ENCODE measurements at regions not wholly inside any gene's neighbourhood (a gene's known extent, or its start where the extent isn't known, plus 50 kb on each side); places are given as distances from the start of the nearest gene placed in this dataset.
"Not testable (repeated sequence)": the region's sequence is repeated elsewhere in the genome, so short reads cannot be mapped to it uniquely, and the experiment has no call there.

DNA sequence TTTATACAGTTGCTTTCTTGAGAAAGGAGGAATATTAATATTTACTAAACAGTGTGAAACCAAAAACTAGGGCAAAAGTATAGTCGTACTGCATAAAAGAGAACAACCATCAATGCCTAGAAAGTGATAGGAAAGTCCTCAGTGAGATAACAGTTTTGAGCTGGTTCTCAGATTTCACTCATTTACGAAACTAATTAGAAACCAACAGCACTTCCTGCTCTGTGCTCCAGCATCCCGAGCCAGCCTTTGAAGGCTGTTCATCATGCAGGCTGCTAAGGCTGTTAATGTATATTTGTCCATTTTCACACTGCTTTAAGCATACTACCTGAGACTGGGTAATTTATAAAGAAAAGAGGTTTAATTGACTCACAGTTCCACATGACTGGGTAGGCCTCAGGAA is 2039.9 kb downstream of the EFNA5 start:
- 34 to 63% (median 55%) methylated on average over 3 of the region's 3 CpGs for WGBS, 5 donors
- H3K9me3 ChIP-seq: no peaks in the 10 kb centered on the region
- no peak overlapping the region for H3K27ac ChIP-seq
- H3K27me3 ChIP-seq: no peaks in the 10 kb centered on the region
- intact Hi-C loops (cut with DNase I; ENCODE audit: low total_unique reads): no loop called here
- H3K4me3 ChIP-seq: no peak overlapping the region
- DNase-seq: no peak
- no peaks in the 10 kb centered on the region for H3K36me3 ChIP-seq
- no peaks in the 10 kb centered on the region for H3K4me1 ChIP-seq
- TF ChIP-seq CTCF (IDR thresholded peaks at IDR 0.05) (no peak), POLR2A (IDR thresholded peaks at IDR 0.05) (no peak), EP300 (IDR thresholded peaks at IDR 0.05) (no peak), POLR2AphosphoS5 (IDR thresholded peaks at IDR 0.05) (no peak)

DNA sequence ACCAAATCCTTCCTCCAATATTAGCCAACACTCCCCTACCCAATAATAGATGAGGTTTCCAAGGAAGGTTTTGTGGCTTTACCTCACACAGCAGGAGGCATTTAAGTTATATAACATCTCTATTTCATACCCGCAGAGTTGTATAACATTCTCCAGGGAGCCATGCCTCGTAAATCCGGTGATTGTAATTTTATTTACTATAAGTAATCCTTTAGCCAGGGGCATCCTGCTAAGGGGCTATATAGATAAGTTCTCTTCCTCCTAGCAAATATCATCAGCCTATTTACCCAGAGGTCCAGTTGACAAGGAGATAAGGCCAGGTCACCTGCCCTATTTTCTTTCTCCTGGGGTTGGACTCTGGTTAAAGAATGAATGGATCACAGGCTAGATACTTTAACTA is 2051.0 kb downstream of the EFNA5 start:
- Histone ChIP-seq H3K36me3 (no peaks in the 10 kb centered on the region), H3K9me3 (no peaks in the 10 kb centered on the region), H3K4me1 (no peaks in the 10 kb centered on the region), H3K4me3 (no peak overlapping the region), H3K27me3 (no peaks in the 10 kb centered on the region), H3K27ac (no peak overlapping the region)
- no peak for TF ChIP-seq EP300 (IDR thresholded peaks at IDR 0.05)
- TF ChIP-seq CTCF (IDR thresholded peaks at IDR 0.05): no peak
- DNase-seq: no peak
- intact Hi-C loops (cut with DNase I; ENCODE audit: low total_unique reads): no loop called here
- 42 to 68% (median 43%) methylated on average over 3 of the region's 3 CpGs for WGBS, 5 donors

- no peak overlapping the region for H3K4me3 ChIP-seq
- WGBS, 5 donors: 30 to 41% (median 33%) methylated on average over 2 of the region's 2 CpGs
Measured at GRCh38 chr5:105617436-105618215, 2053.1 kb downstream of the EFNA5 start.

GRCh38 chr5:105616599-105616998 is 2054.0 kb upstream of the NUDT12 start:
- H3K4me3 ChIP-seq: no peak overlapping the region
- WGBS, 5 donors: 26 to 39% (median 35%) methylated on average over 2 of the region's 2 CpGs

More at GRCh38 chr5:105617436-105618215, 2053.1 kb downstream of the EFNA5 start:
- no peaks in the 10 kb centered on the region for H3K36me3 ChIP-seq
- no peaks in the 10 kb centered on the region for H3K4me1 ChIP-seq
- H3K9me3 ChIP-seq: no peaks in the 10 kb centered on the region
- no peak overlapping the region for H3K27ac ChIP-seq
- no peaks in the 10 kb centered on the region for H3K27me3 ChIP-seq
- DNase-seq: peak in 1 of 2 donors; percentile 20
- TF ChIP-seq CTCF (IDR thresholded peaks at IDR 0.05): no peak
- TF ChIP-seq POLR2A (IDR thresholded peaks at IDR 0.05): no peak
- TF ChIP-seq EP300 (IDR thresholded peaks at IDR 0.05): no peak
- TF ChIP-seq POLR2AphosphoS5 (IDR thresholded peaks at IDR 0.05): no peak
- intact Hi-C loops (cut with DNase I; ENCODE audit: low total_unique reads): no loop called here

DNA sequence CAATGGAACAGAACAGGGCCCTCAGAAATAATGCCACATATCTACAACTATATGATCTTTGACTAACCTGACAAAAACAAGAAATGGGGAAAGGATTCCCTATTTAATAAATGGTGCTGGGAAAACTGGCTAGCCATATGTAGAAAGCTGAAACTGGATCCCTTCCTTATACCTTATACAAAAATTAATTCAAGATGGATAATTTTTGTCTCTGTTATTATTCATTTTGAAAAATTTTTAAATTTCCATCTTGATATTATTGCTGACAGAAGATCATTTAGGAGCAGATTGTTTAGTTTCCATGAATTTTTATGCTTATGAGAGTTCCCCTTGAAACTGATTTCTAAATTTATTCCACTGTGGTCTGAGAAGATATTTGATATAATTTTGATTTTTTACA is 2039.8 kb upstream of the NUDT12 start:
- H3K27ac ChIP-seq; H3K27me3 ChIP-seq; DNase-seq; H3K36me3 ChIP-seq; H3K4me1 ChIP-seq; intact Hi-C loops (cut with DNase I; ENCODE audit: low total_unique reads); H3K4me3 ChIP-seq: not testable (repeated sequence)
- peaks cover 3 to 25% (median 14%) of the 10 kb centered on the region in 4 donors for H3K9me3 ChIP-seq

More at GRCh38 chr5:105616599-105616998, 2054.0 kb upstream of the NUDT12 start:
- H3K27me3 ChIP-seq: no peaks in the 10 kb centered on the region
- no peak for TF ChIP-seq CTCF (IDR thresholded peaks at IDR 0.05)
- TF ChIP-seq POLR2A (IDR thresholded peaks at IDR 0.05): no peak
- TF ChIP-seq EP300 (IDR thresholded peaks at IDR 0.05): no peak
- TF ChIP-seq POLR2AphosphoS5 (IDR thresholded peaks at IDR 0.05): no peak
- H3K36me3 ChIP-seq: no peaks in the 10 kb centered on the region
- intact Hi-C loops (cut with DNase I; ENCODE audit: low total_unique reads): no loop called here
- DNase-seq: no peak
- no peaks in the 10 kb centered on the region for H3K4me1 ChIP-seq
- no peak overlapping the region for H3K27ac ChIP-seq
- H3K9me3 ChIP-seq: no peaks in the 10 kb centered on the region

Data from stomach (tissue), 8 donors.